Brain microvascular endothelial cell (primary cell): ENCODE measurements at regions not wholly inside any gene's neighbourhood (a gene's known extent, or its start where the extent isn't known, plus 50 kb on each side); places are given as distances from the start of the nearest gene placed in this dataset.

Experiments used
- DNase-seq: peaks from one replicate; pipeline ENCODE4 v3.0.0-alpha.2; 2020
- H3K27ac ChIP-seq: fragments of 250-450 bp; sonication (Bioruptor Pico); 2 replicates; pipeline ENCODE4 v1.5.1; 2020; ENCODE audit warnings: mild to moderate bottlenecking, moderate library complexity
- H3K27me3 ChIP-seq: fragments of 250-450 bp; sonication (Bioruptor Pico); replicated peaks from 2 replicates; pipeline ENCODE4 v1.5.1; 2020; ENCODE audit warnings: mild to moderate bottlenecking
- H3K36me3 ChIP-seq: fragments of 250-450 bp; sonication (Bioruptor Pico); replicated peaks from 2 replicates; pipeline ENCODE4 v1.5.1; 2020; ENCODE audit warnings: mild to moderate bottlenecking
- H3K4me3 ChIP-seq: 2 replicates; pipeline ENCODE4 v1.5.1; 2011; ENCODE audit warnings: low read depth, mild to moderate bottlenecking, control low read depth, low read length, moderate library complexity
- CTCF ChIP-seq: IDR thresholded peaks from 2 replicates; pipeline ENCODE4 v1.5.1; 2011; ENCODE audit warnings: low read depth, mild to moderate bottlenecking, moderate library complexity, low read length, control low read depth, inconsistent platforms; ENCODE audit errors: missing control alignments
- in situ Hi-C: cut with HindIII; loops from 2 replicates; pipeline ENCODE4 v1.10.0; 2017; ENCODE audit warnings: low sequenced_read_pairs, low pct_ligation_motif_present

DNA sequence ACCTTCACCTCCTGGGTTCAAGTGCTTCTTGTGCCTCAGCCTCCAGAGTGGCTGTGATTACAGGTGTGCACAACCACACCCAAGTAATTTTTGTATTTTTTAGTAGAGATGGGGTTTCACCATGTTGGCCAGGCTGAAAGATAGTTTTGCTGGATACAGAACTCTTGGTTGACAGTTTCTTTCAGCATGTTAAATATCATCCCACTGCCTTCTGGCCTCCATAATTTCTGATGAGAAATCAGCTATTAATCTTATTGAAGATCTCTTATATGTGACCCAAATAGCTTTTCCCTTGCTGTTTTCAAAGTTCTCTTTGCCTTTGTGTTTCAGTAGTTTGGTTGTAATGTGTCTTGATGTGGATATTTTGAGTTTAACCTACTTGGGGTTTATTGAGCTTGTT, 50.3 kb upstream of the BRD7 start:
- no peak for DNase-seq
- no peak overlapping the region for H3K27ac ChIP-seq
- H3K4me3 ChIP-seq = no peak overlapping the region
- no peaks in the 10 kb centered on the region for H3K27me3 ChIP-seq
- H3K36me3 ChIP-seq = no peaks in the 10 kb centered on the region
- no peak for TF ChIP-seq CTCF
- in situ Hi-C loops = no loop called here
